ENCODE measurements at regions not wholly inside any gene's neighbourhood (a gene's known extent, or its start where the extent isn't known, plus 50 kb on each side); places are given as distances from the start of the nearest gene placed in this dataset.

DNA sequence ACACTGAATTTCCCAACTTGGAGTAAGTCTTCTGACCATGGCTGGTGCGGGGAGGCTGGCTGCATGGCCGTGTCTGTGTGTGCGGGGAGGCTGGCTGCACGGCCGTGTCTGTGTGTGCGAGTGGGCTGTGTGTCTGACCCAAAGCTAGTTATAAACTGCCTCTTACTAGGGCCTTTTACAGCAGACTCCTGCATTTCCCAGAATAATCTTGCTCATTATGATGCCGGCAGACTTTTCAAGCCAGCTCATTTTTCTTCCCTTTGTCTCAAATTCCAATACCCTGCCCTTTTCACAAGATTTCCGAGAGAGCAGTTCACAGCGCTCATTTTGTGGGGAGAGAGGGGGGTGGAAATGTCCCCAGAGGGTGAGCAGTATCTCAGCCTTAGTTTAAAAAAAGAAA is 470.7 kb upstream of the BRINP1 start:
- Histone ChIP-seq H3K4me1 (ENCODE audit: insufficient read depth, low read length, poor library complexity, severe bottlenecking) (no peaks in the 10 kb centered on the region), H3K9me2 (ENCODE audit: insufficient read depth, low read length) (no peaks in the 10 kb centered on the region), H3K4me2 (ENCODE audit: low read length) (no peak overlapping the region), H3K36me3 (ENCODE audit: insufficient read depth, low read length) (no peaks in the 10 kb centered on the region), H3K79me2 (ENCODE audit: insufficient read depth, low read depth, low read length) (no peaks in the 10 kb centered on the region), H3K27ac (ENCODE audit: low read depth, low read length, poor library complexity, severe bottlenecking) (no peak overlapping the region), H3K9me3 (ENCODE audit: low read length) (no peaks in the 10 kb centered on the region), H2AFZ (ENCODE audit: low read length) (no peak overlapping the region), H3K4me3 (ENCODE audit: low read depth, low read length, poor library complexity, severe bottlenecking) (no peak overlapping the region), H4K20me1 (ENCODE audit: insufficient read depth, low read length) (no peaks in the 10 kb centered on the region)
- no TSS peak for BruUV-seq (replicated peaks)
- ChIA-PET CTCF (ENCODE audit: unreplicated experiment) (no interaction called here), POLR2A (interaction anchor here (0.5 kb wide), 1 partner anchor 139 kb away, joined by 3 read pairs; no protein-coding TSS in a partner anchor)
- no peak for TF ChIP-seq CTCF (conservative IDR thresholded peaks at IDR 0.05; ENCODE audit: low read length)
- no peak for TF ChIP-seq EZH2phosphoT487 (IDR thresholded peaks at IDR 0.05; ENCODE audit: borderline replicate concordance, low read depth, low read length)
- DNase-seq (ENCODE audit: low spot score), result no peak
- intact Hi-C loops (cut with micrococcal nuclease; ENCODE audit: unreplicated experiment), result no loop called here

DNA sequence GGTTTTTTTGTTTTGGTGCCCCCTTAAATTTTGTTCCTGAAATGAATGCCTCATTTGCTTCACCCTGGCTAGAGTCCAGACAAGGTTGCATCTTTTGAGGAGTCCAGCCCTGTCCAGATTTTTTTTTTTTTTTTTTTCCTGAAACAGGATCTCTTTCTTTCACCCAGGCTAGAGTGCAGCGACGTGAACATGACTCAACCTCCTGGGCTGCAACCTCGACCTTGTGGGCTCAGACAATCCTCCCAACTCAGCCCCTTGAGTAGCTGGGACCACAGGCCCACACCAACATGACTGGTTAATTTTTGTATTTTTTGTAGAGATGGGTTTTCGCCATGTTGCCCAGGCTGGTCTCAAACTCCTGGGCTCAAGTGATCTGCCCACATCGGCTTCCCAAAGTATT is 469.0 kb upstream of the BRINP1 start:
- H3K4me2 ChIP-seq (ENCODE audit: low read length), result no peak overlapping the region
- TF ChIP-seq CTCF (conservative IDR thresholded peaks at IDR 0.05; ENCODE audit: low read length) (no peak), EZH2phosphoT487 (IDR thresholded peaks at IDR 0.05; ENCODE audit: borderline replicate concordance, low read depth, low read length) (no peak)
- H2AFZ ChIP-seq (ENCODE audit: low read length), result no peak overlapping the region
- no TSS peak for BruUV-seq (replicated peaks)
- no peaks in the 10 kb centered on the region for H4K20me1 ChIP-seq (ENCODE audit: insufficient read depth, low read length)
- no peaks in the 10 kb centered on the region for H3K79me2 ChIP-seq (ENCODE audit: insufficient read depth, low read depth, low read length)
- no peaks in the 10 kb centered on the region for H3K36me3 ChIP-seq (ENCODE audit: insufficient read depth, low read length)
- no peaks in the 10 kb centered on the region for H3K4me1 ChIP-seq (ENCODE audit: insufficient read depth, low read length, poor library complexity, severe bottlenecking)
- ChIA-PET POLR2A (interaction anchor here (0.7 kb wide), 1 partner anchor 12 kb away, joined by 4 read pairs; no protein-coding TSS in a partner anchor), CTCF (ENCODE audit: unreplicated experiment) (no interaction called here)
- DNase-seq (ENCODE audit: low spot score), result no peak
- H3K27ac ChIP-seq (ENCODE audit: low read depth, low read length, poor library complexity, severe bottlenecking), result no peak overlapping the region
- H3K9me2 ChIP-seq (ENCODE audit: insufficient read depth, low read length), result no peaks in the 10 kb centered on the region
- H3K4me3 ChIP-seq (ENCODE audit: low read depth, low read length, poor library complexity, severe bottlenecking), result no peak overlapping the region
- intact Hi-C loops (cut with micrococcal nuclease; ENCODE audit: unreplicated experiment), result no loop called here
- H3K9me3 ChIP-seq (ENCODE audit: low read length), result no peaks in the 10 kb centered on the region

DNA sequence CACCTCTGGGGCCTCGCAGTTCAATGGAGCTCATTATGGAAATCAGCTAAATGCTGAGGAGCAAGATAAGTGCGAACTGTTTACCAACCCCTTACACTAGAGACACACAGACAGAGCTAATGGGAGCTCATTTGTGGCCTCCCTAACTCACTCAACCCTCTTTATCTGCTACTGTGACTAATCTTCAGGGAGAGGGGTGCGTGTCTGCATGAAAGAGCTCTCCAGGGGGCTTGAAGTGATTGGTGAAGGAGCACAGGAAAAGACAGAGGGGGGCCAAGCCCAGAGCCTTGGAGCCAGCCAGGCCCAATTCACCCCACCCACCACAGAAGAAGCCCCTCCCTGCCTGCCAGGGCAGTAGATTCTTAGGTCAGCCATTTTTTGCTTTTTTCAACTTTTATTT is 466.8 kb upstream of the BRINP1 start:
- CTCF ChIA-PET (ENCODE audit: unreplicated experiment), result no interaction called here
- no peak overlapping the region for H3K4me3 ChIP-seq (ENCODE audit: low read depth, low read length, poor library complexity, severe bottlenecking)

More for the DNA sequence above, 466.8 kb upstream of the BRINP1 start:
- DNase-seq (ENCODE audit: low spot score), result no peak
- no peak overlapping the region for H3K27ac ChIP-seq (ENCODE audit: low read depth, low read length, poor library complexity, severe bottlenecking)
- H3K79me2 ChIP-seq (ENCODE audit: insufficient read depth, low read depth, low read length), result no peaks in the 10 kb centered on the region
- no peak for TF ChIP-seq EZH2phosphoT487 (IDR thresholded peaks at IDR 0.05; ENCODE audit: borderline replicate concordance, low read depth, low read length)
- no peak for TF ChIP-seq CTCF (conservative IDR thresholded peaks at IDR 0.05; ENCODE audit: low read length)
- POLR2A ChIA-PET, result no interaction called here
- no peaks in the 10 kb centered on the region for H3K9me3 ChIP-seq (ENCODE audit: low read length)
- no peaks in the 10 kb centered on the region for H3K9me2 ChIP-seq (ENCODE audit: insufficient read depth, low read length)
- H4K20me1 ChIP-seq (ENCODE audit: insufficient read depth, low read length), result no peaks in the 10 kb centered on the region
- H3K36me3 ChIP-seq (ENCODE audit: insufficient read depth, low read length), result no peaks in the 10 kb centered on the region
- no TSS peak for BruUV-seq (replicated peaks)
- intact Hi-C loops (cut with micrococcal nuclease; ENCODE audit: unreplicated experiment), result no loop called here
- no peaks in the 10 kb centered on the region for H3K4me1 ChIP-seq (ENCODE audit: insufficient read depth, low read length, poor library complexity, severe bottlenecking)
- H2AFZ ChIP-seq (ENCODE audit: low read length), result no peak overlapping the region
- no peak overlapping the region for H3K4me2 ChIP-seq (ENCODE audit: low read length)

Measured in OCI-LY7 (cell line).